SHP77 (cell line): ENCODE measurements at regions not wholly inside any gene's neighbourhood (a gene's known extent, or its start where the extent isn't known, plus 50 kb on each side); places are given as distances from the start of the nearest gene placed in this dataset.

ENCODE experiments used
- DNase-seq, 2 experiments: peaks; one replicate each; lab custom pipeline; 2025; lab: John Stamatoyannopoulos, UW

DNA sequence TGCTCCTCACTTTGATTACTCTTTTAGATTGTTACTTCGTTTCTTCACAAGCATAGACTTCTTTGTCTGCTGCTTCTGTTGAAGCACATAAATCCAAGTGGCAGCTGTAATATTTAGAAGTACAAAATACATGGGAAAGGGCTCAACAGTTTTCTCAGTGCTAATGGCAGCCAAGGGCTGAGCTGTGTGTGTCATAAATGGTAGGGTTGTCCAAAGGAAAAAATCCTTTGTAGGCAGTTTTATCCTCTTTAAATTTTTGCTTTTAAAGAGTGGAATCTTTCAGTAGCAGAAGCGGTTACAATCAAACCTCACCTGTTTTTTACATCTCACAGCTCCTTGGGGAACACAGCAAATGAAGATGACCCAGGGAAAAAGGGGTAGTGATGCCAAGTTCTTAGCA is 650.8 kb downstream of the PLPP3 start:
- no peak for DNase-seq

DNA sequence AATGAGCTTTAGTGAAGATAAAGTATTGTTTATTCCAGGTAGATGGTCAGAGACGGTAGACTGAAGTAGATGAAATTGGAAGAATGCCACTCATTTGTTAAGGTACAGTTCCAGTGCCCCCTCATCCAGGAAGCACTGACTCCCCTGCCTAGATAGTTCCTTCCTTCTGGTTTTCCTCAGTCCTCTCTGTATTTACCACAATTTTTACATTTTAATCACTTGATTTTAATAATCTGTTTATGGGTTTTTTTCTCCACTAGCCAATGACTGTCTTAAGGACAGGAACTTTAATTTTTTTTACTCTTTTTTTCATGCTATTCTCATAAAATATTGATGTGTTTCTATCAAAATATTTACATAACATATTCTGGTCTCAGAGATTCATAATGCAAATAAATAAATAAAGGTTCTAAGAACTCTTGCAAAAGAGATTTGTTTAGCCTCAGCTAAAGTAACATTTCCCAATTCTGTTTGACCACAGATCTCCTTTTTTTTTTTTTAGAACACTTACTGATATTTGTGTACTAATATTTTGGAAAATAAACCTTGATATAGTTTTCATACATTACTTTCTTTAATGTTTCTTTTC is 651.6 kb downstream of the PLPP3 start:
- no peak for DNase-seq

GRCh38 chr1:55926906-55927471 is 652.4 kb downstream of the PLPP3 start:
- DNase-seq, result no peak

DNA sequence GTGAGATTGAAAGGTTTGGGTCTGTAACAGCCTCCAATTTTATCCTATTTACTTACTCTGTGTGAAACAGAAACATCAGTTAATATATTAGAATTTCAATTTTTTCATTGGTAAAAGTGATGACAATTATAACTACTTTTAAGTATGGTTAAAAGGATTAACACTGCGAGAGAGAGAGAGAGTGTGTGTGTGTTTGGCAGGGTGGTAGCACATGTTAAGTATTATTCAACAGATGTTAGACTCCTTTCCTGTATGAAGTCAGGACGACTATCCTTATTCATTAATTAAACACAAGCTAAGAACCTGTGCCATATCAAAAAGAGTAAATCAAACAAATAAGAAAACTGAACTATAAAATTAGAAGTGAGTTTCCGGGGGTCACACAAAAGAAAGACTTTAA is 662.5 kb downstream of the PLPP3 start:
- DNase-seq, result no peak

- DNase-seq, result no peak
These were observed 662.9 kb downstream of the PLPP3 start for GRCh38 chr1:55916481-55916880.

DNA sequence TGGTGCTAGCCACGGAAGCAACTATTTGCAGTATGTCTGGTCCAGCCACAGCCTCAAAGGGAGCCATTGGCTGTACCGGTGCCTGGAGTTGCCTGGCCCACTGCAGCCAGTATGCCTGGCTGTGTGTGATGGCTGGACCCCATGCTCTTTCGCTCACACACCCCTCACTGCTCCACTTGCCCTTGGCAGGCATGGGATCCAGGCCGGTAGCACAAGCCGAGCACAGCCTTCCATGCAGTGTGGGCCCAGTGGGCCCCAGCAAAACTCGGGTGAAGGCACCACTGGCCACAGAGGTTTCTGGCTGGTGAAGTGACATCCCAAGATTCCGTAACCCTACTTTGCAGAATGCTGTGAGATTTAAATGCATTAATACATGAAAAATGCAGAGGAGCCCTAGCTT is 665.8 kb downstream of the PLPP3 start:
- no peak for DNase-seq

- DNase-seq, result no peak
These were observed 666.9 kb downstream of the PLPP3 start for GRCh38 chr1:55912438-55912837.

GRCh38 chr1:55904541-55904940 is 674.8 kb downstream of the PLPP3 start:
- no peak for DNase-seq

- no peak for DNase-seq
These were observed 681.2 kb downstream of the PLPP3 start for GRCh38 chr1:55898181-55898580.

DNA sequence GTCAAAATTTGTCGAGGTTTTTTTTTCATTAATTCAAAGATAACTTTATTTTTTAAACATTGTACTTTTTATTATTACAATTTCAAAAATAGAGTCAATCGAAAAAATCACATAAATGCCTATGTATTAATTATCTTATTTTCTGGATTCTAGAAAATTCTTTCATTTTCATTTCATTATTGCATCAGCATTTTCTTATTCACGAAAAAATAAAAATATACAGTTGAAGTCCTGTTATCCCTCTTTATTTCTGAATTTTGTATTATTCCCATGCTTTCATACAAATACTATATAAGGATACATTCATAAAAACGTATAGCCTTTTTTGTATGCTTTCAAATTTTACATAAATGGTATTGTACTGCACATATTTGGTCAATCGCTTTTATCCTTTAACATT is 681.0 kb upstream of the USP24 start:
- no peak for DNase-seq

DNA sequence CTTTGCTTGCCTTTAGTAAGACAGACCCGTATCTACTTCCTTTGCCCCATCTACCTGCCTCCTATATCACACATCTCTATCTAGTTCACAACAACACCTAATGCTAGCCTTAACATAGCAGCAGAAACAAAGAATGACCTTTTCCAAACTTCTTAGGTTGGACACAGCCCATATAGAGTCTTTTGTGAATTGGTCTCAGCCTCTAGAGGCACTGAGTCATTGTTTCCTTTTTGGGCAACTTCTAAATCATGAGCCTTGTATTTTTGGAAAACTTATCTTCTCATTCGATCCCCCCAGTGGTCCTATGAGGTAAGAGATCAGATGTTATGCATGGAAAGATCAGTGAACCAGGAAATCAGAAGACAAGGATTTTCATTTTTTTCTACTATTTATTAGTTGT is 679.4 kb upstream of the USP24 start:
- no peak for DNase-seq

DNA sequence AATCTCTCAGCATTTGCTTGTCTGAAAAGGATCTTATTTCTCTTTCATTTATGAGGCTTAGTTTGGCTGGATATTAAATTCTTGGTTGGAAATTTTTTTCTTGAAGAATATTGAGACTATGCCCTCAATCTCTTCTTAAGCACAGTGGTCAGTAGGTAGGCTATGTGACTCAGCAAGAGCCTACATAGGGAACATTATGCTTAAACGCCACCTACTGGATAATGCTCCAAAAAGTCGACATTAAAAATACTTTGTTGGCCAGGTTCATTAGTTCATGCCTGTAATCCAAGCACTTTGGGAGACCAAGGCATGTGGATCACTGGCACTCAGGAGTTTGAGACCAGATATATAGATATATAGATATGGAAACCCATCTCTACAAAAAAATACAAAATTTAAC is 678.0 kb upstream of the USP24 start:
- peak; percentile 12 to 21 for DNase-seq

- DNase-seq, result no peak
These were observed 673.6 kb upstream of the USP24 start for GRCh38 chr1:55888685-55889317.

GRCh38 chr1:55886856-55887712 is 671.9 kb upstream of the USP24 start:
- no peak for DNase-seq

- no peak for DNase-seq
These were observed 670.5 kb upstream of the USP24 start for GRCh38 chr1:55885619-55886018.

DNA sequence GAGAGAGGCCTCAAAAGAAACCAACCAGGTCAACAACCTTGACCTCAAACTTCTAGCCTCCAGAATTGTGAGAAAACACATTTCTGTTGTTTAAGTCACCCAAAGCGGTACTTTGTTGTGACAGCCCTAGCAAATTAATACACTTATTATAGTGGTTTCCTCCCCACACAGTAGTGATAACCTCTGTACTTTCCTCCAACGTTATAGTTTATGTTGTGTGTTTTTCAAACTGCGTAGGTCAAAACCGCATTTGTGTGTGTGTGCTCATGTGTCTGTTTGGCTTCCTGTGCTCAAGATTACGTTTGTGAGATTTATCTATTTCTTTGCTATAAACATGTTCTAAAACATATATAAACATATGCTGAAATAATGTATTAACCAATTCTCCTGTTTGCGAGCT is 667.8 kb upstream of the USP24 start:
- no peak for DNase-seq

- DNase-seq, result no peak
These were observed 664.2 kb upstream of the USP24 start for GRCh38 chr1:55879346-55879745.

DNA sequence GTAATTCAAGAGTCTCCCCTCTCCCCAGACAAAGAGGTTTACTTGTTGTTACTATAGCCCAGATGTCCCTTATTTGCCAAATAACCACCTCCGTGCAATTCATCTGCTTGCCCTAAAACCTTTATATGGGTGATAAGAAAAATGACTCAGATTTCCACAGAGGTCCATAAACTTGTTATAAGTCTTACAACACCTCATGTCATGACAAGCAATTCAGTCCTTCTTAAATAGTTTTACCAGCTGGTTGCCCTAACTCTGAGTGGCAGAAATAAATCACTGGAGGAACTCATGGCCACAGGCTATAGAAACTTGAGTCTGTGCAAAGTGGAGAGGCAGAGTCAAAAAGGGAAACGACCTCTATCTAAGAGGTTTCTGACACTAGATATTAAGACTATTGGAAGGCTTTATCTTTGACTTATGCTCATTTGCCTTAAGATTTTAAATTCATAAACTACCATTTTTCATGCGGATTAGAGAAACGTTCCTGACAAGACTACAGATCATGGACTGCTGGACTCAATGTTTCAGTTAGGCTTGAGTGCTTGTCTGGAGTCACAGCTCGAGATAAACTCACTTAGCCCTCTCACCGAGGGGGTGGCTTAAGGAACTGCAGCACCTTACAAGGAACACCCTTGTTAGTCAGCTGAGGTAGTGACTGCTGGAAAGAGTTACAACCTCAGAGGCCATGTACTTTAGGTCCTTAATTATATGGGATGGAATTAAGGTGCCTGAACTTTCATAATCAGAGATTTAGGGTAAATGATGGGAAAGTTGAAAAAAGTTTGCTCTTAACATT is 662.5 kb upstream of the USP24 start:
- no peak for DNase-seq

DNA sequence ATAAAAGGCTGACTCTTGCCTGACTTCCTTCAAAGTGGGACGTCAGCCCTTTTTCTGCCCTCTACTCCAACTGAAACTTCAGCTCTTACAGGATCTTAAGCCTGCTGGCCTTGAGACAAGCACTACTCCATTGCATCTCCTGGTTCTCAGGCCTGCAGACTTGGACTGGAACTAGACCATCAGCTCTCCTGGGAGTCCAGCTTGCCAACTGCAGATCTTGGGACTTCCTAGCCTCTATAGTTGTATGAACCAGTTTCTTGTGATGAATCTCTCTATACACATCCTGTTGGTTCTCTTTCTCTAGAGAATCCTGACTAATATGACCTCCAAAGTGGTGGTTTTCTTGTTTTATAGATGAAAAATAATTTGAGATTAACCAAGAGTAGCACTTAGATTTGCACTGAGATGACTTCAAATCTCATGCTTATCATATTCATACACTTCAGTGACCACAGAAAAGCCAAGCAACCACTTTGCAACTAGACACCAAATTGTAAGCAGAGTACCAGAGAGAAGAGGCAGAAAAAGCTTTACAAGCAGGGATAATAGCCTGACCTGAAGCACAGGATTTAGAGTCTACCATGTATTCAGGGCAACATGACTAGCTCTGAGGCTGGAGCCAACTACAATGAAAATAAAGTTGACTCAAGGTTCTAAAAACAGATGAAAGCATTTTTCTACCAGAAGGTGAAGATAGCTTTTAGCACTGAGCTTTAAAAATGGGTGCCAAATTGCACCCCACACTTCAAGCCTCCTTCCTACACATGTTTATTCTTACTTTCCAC is 661.3 kb upstream of the USP24 start:
- no peak for DNase-seq

DNA sequence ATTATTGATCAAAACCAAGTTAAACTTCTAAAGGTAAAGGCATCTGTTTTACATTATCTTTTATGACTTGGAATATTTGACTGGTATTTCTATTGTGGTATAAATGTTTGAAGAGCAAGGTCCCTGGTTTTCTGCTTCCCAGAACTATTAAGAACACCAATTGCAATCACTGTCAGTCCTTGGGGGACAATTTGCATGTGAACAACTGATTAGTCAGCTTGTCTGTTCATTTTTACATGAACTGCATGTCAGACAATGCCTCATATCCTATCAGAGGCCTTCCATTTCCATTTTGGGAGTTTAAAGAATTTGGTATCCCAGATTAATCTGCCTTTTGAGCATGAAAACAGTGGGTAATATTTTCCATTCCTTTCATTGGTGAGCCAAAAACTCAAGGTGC is 654.9 kb upstream of the USP24 start:
- no peak for DNase-seq

DNA sequence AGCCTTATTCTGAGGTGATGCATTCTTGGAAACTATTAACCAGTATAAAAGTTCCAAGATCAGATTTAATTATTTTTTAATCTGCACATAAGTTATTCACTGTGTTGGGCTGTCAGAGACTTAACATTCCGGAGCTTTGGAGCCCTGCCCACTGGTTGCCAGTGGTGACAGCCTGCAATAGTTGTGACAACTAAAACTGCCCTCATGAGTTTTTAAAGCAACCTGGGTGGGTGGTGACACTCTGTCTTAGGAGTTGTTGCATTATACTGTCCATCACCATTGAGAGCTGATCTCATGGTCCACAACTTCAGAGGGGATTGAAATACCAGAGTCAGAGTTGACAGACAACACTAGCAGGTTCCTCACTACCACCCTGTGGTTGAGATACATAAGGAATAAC is 653.9 kb upstream of the USP24 start:
- peak; percentile 72 to 77 for DNase-seq
